ENCODE measurements at regions not wholly inside any gene's neighbourhood (a gene's known extent, or its start where the extent isn't known, plus 50 kb on each side); places are given as distances from the start of the nearest gene placed in this dataset.

DNA sequence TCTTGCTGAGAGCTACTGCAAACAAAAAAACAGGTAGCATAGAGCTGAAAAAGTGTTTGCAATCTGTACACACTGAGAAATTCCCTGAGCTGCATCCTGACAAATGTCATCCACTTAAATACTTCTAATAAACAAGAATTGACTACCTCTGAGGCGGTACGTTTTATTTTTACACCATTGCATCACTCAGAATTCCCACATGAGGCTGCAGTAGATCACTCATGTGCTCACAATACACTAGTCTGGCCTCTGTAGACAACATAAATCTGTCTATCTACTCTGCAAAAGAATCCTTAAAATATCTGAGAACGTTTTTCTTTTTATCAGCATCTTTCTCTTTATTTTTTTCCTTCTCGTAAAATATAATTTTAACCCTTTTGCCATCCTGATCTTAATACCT lies 661.4 kb downstream of the EPHA7 start:
- Mint-ChIP-seq H3K4me1 (ENCODE audit: low read depth in 2 of 2) (no peaks in the 10 kb centered on the region), H3K4me3 (no peak overlapping the region), H3K9me3 (peaks cover 2 to 15% of the 10 kb centered on the region in 2 donors), H3K27me3 (no peaks in the 10 kb centered on the region), H3K36me3 (ENCODE audit: insufficient read depth) (no peaks in the 10 kb centered on the region), H3K27ac (no peak overlapping the region)
- no peak for DNase-seq
- ATAC-seq (replicated peaks), result no peak

- Mint-ChIP-seq H3K27me3 (no peaks in the 10 kb centered on the region), H3K4me1 (ENCODE audit: low read depth in 2 of 2) (no peaks in the 10 kb centered on the region), H3K4me3 (no peak overlapping the region), H3K36me3 (ENCODE audit: insufficient read depth) (no peaks in the 10 kb centered on the region), H3K9me3 (peaks cover 2 to 25% of the 10 kb centered on the region in 2 donors), H3K27ac (no peak overlapping the region)
- DNase-seq (no peak), ATAC-seq (replicated peaks) (no peak)
These were observed 662.4 kb downstream of the EPHA7 start for GRCh38 chr6:92756912-92757311.

DNA sequence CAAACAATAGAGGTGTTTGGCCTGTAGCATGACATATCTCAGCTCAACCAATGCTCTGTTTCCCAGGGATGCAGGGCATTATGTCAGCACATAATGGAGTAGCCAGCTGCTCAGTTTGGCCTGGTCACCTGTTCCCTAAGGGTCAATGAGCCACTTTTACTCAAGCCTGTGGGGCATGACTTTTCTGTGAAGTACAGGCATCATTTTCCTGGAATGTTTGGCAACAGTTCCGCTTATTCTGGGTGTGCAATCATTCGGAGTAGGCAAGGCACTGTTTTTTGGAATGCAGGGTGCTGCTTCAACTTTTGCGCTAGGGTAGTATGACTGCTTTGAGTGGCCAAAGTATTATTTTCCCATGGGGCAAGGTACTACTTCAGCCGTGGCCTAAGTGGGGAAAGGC lies 665.4 kb downstream of the EPHA7 start:
- ATAC-seq (replicated peaks) (no peak), DNase-seq (no peak)
- no peaks in the 10 kb centered on the region for H3K27me3 Mint-ChIP-seq
- H3K27ac Mint-ChIP-seq, result no peak overlapping the region
- no peaks in the 10 kb centered on the region for H3K36me3 Mint-ChIP-seq (ENCODE audit: insufficient read depth)
- peaks cover 1 to 21% of the 10 kb centered on the region in 2 donors for H3K9me3 Mint-ChIP-seq
- H3K4me3 Mint-ChIP-seq, result no peak overlapping the region
- no peaks in the 10 kb centered on the region for H3K4me1 Mint-ChIP-seq (ENCODE audit: low read depth in 2 of 2)

DNA sequence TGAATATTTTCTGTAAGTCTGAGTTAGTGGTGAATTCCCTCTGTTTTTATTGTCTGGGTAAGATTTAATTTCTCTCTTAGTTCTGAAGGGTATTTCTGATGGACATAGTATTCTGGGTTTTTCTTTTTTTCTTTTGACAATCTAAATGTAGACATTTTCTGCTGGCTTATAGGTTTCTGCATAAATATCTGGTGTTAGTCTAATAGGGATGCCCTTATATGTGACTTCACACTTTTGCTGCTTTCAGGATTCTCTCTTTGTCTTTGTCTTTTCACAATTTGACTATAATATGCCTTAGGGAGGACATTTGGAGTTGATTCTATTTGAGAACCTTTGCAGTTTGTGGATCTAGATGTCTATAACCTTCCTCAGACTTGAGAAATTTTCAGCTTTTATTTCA lies 667.2 kb downstream of the EPHA7 start:
- Mint-ChIP-seq H3K9me3 (peaks cover 2 to 23% of the 10 kb centered on the region in 2 donors), H3K4me3 (no peak overlapping the region), H3K36me3 (ENCODE audit: insufficient read depth) (no peaks in the 10 kb centered on the region), H3K27ac (no peak overlapping the region), H3K4me1 (ENCODE audit: low read depth in 2 of 2) (no peaks in the 10 kb centered on the region), H3K27me3 (no peaks in the 10 kb centered on the region)
- no peak for DNase-seq
- ATAC-seq (replicated peaks), result no peak

DNA sequence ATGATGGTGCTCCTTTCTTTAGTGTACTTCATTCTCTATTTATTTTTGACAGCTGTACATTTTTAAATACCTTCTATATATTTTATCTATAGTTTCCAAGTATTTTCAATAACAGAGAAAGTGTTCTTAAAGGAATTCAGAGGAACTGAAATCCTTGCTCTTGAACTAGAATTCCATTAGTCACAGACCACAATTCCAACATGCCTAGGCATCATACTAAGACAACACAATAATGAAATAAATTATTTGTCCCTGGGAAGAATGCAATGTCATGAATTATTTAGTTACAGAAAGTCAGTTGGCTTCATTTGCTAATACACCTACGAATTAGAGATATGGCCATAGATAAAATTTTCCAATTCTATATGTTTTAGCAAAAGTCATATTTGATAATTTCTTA lies 671.2 kb downstream of the EPHA7 start:
- Mint-ChIP-seq H3K27me3 (no peaks in the 10 kb centered on the region), H3K27ac (no peak overlapping the region), H3K36me3 (ENCODE audit: insufficient read depth) (no peaks in the 10 kb centered on the region), H3K4me1 (ENCODE audit: low read depth in 2 of 2) (no peaks in the 10 kb centered on the region), H3K4me3 (no peak overlapping the region), H3K9me3 (peaks cover 12 to 21% of the 10 kb centered on the region in 2 donors)
- ATAC-seq (replicated peaks), result no peak
- DNase-seq, result no peak

DNA sequence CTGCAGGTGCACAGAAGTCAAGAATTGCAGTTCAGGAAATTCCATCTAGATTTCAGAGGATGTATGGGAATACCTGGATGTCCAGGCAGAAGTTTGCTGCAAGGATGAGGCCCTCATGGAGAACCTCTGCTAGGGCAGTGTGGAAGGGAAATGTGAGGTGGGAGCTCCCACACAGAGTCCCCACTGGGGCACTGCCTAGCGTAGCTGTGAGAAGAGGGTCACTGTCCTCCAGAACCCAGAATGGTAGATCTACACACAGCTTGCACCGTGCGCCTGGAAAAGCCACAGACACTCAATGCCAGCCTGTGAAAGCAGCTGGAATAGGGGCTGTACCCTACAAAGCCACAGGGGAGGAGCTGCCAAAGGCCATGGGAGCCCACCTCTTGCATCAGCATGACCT lies 681.4 kb downstream of the EPHA7 start:
- H3K36me3 Mint-ChIP-seq (ENCODE audit: insufficient read depth), result peaks cover 6% of the 10 kb centered on the region
- ATAC-seq (replicated peaks) (no peak), DNase-seq (no peak)
- H3K4me3 Mint-ChIP-seq, result no peak overlapping the region
- no peak overlapping the region for H3K27ac Mint-ChIP-seq
- no peaks in the 10 kb centered on the region for H3K4me1 Mint-ChIP-seq (ENCODE audit: low read depth in 2 of 2)
- peaks cover 0 to 7% of the 10 kb centered on the region in 2 donors for H3K9me3 Mint-ChIP-seq
- H3K27me3 Mint-ChIP-seq, result no peaks in the 10 kb centered on the region

- Mint-ChIP-seq H3K9me3 (peaks cover 5 to 7% of the 10 kb centered on the region in 2 donors), H3K4me3 (peak overlapping the region in 1 of 2 donors; percentile 6), H3K4me1 (ENCODE audit: low read depth in 2 of 2) (no peaks in the 10 kb centered on the region), H3K36me3 (ENCODE audit: insufficient read depth) (no peaks in the 10 kb centered on the region), H3K27ac (no peak overlapping the region), H3K27me3 (no peaks in the 10 kb centered on the region)
- ATAC-seq (replicated peaks) (peak; percentile 19), DNase-seq (no peak)
These were observed 695.9 kb downstream of the EPHA7 start for GRCh38 chr6:92723390-92723931.

GRCh38 chr6:92719773-92720172 lies 699.6 kb downstream of the EPHA7 start:
- no peak for ATAC-seq (replicated peaks)
- DNase-seq, result no peak
- no peaks in the 10 kb centered on the region for H3K4me1 Mint-ChIP-seq (ENCODE audit: low read depth in 2 of 2)
- no peak overlapping the region for H3K27ac Mint-ChIP-seq
- H3K4me3 Mint-ChIP-seq, result no peak overlapping the region
- H3K9me3 Mint-ChIP-seq, result peaks cover 5 to 7% of the 10 kb centered on the region in 2 donors
- H3K27me3 Mint-ChIP-seq, result no peaks in the 10 kb centered on the region
- H3K36me3 Mint-ChIP-seq (ENCODE audit: insufficient read depth), result no peaks in the 10 kb centered on the region

- ATAC-seq (replicated peaks), result no peak
- no peaks in the 10 kb centered on the region for H3K36me3 Mint-ChIP-seq (ENCODE audit: insufficient read depth)
- H3K4me3 Mint-ChIP-seq, result no peak overlapping the region
These were observed 702.7 kb downstream of the EPHA7 start for GRCh38 chr6:92716638-92717037.

DNA sequence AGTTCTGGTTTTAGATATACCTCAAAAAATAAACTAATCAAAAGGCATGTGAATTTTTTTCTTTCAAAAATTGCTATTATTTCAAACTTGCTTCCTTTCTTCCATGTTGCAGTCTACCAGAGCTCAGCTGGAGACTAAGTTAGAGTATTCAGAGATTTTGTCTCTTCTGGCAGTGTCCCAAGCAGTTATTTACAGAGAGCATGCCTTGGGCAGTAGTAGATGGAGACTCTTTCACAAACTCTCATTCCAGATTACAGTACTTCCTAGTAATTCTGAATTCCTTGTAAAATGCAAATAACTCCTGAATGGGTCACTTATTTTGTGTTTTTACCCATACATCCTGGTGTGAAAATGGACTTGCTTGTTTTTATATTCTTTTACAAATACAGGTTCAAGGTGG lies 703.4 kb downstream of the EPHA7 start:
- H3K27ac Mint-ChIP-seq, result no peak overlapping the region

More at GRCh38 chr6:92716638-92717037, 702.7 kb downstream of the EPHA7 start:
- DNase-seq, result no peak
- H3K4me1 Mint-ChIP-seq (ENCODE audit: low read depth in 2 of 2), result no peaks in the 10 kb centered on the region
- no peak overlapping the region for H3K27ac Mint-ChIP-seq
- no peaks in the 10 kb centered on the region for H3K27me3 Mint-ChIP-seq
- H3K9me3 Mint-ChIP-seq, result peaks cover 0 to 4% of the 10 kb centered on the region in 2 donors

GRCh38 chr6:92714346-92714745 lies 705.0 kb downstream of the EPHA7 start:
- no peaks in the 10 kb centered on the region for H3K4me1 Mint-ChIP-seq (ENCODE audit: low read depth in 2 of 2)
- H3K27ac Mint-ChIP-seq, result no peak overlapping the region
- peaks cover 0 to 3% of the 10 kb centered on the region in 2 donors for H3K9me3 Mint-ChIP-seq
- no peaks in the 10 kb centered on the region for H3K36me3 Mint-ChIP-seq (ENCODE audit: insufficient read depth)
- DNase-seq, result no peak
- H3K27me3 Mint-ChIP-seq, result no peaks in the 10 kb centered on the region
- H3K4me3 Mint-ChIP-seq, result no peak overlapping the region
- ATAC-seq (replicated peaks), result no peak

More for the DNA sequence above, 703.4 kb downstream of the EPHA7 start:
- H3K36me3 Mint-ChIP-seq (ENCODE audit: insufficient read depth), result no peaks in the 10 kb centered on the region
- DNase-seq, result no peak
- no peaks in the 10 kb centered on the region for H3K27me3 Mint-ChIP-seq
- H3K4me1 Mint-ChIP-seq (ENCODE audit: low read depth in 2 of 2), result no peaks in the 10 kb centered on the region
- H3K4me3 Mint-ChIP-seq, result no peak overlapping the region
- H3K9me3 Mint-ChIP-seq, result peaks cover 0 to 5% of the 10 kb centered on the region in 2 donors
- no peak for ATAC-seq (replicated peaks)

- peaks cover 0 to 5% of the 10 kb centered on the region in 2 donors for H3K9me3 Mint-ChIP-seq
- H3K4me1 Mint-ChIP-seq (ENCODE audit: low read depth in 2 of 2), result no peaks in the 10 kb centered on the region
- H3K27ac Mint-ChIP-seq, result no peak overlapping the region
- no peaks in the 10 kb centered on the region for H3K27me3 Mint-ChIP-seq
- H3K36me3 Mint-ChIP-seq (ENCODE audit: insufficient read depth), result no peaks in the 10 kb centered on the region
- ATAC-seq (replicated peaks) (no peak), DNase-seq (no peak)
- no peak overlapping the region for H3K4me3 Mint-ChIP-seq
These were observed 709.3 kb downstream of the EPHA7 start for GRCh38 chr6:92710048-92710447.

- DNase-seq (no peak), ATAC-seq (replicated peaks) (no peak)
- Mint-ChIP-seq H3K27me3 (no peaks in the 10 kb centered on the region), H3K4me1 (ENCODE audit: low read depth in 2 of 2) (no peaks in the 10 kb centered on the region), H3K27ac (no peak overlapping the region), H3K9me3 (peaks cover 0 to 7% of the 10 kb centered on the region in 2 donors), H3K36me3 (ENCODE audit: insufficient read depth) (no peaks in the 10 kb centered on the region), H3K4me3 (no peak overlapping the region)
These were observed 710.4 kb downstream of the EPHA7 start for GRCh38 chr6:92708945-92709344.

DNA sequence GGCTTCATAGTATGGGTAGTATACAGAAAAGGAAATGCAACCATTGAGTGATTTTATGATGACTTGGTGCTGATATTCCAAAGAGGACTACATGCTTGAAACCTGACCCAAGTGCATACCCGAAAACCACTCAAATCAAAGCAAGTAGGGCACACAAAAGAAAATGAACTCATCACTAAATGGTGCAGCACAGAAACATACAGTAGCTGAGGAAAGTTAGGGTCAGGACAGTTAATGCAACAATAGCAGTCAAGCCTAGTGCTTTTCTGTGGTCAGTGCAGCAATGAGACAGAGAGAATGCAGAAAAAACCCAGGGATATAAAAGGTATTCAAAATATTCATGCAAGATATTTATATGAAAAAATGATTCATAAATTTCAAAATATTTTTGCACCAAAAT lies 711.1 kb downstream of the EPHA7 start:
- Mint-ChIP-seq H3K27me3 (no peaks in the 10 kb centered on the region), H3K36me3 (ENCODE audit: insufficient read depth) (no peaks in the 10 kb centered on the region), H3K9me3 (peaks cover 0 to 7% of the 10 kb centered on the region in 2 donors), H3K27ac (no peak overlapping the region), H3K4me3 (no peak overlapping the region), H3K4me1 (ENCODE audit: low read depth in 2 of 2) (no peaks in the 10 kb centered on the region)
- ATAC-seq (replicated peaks) (no peak), DNase-seq (no peak)

GRCh38 chr6:92706976-92707375 lies 712.4 kb downstream of the EPHA7 start:
- H3K27me3 Mint-ChIP-seq, result no peaks in the 10 kb centered on the region
- no peak overlapping the region for H3K27ac Mint-ChIP-seq
- no peaks in the 10 kb centered on the region for H3K36me3 Mint-ChIP-seq (ENCODE audit: insufficient read depth)
- no peaks in the 10 kb centered on the region for H3K4me1 Mint-ChIP-seq (ENCODE audit: low read depth in 2 of 2)
- H3K4me3 Mint-ChIP-seq, result no peak overlapping the region
- no peak for ATAC-seq (replicated peaks)
- H3K9me3 Mint-ChIP-seq, result peaks cover 0 to 7% of the 10 kb centered on the region in 2 donors
- DNase-seq, result no peak

All from effector memory CD8-positive, alpha-beta T cell (primary cell).